ENCODE measurements at regions not wholly inside any gene's neighbourhood (a gene's known extent, or its start where the extent isn't known, plus 50 kb on each side); places are given as distances from the start of the nearest gene placed in this dataset.
"Not testable (repeated sequence)": the region's sequence is repeated elsewhere in the genome, so short reads cannot be mapped to it uniquely, and the experiment has no call there.

GRCh38 chrX:138890491-138890890, 179.0 kb upstream of the FGF13 start:
- peaks cover 27% of the 10 kb centered on the region for H3K9me3 Mint-ChIP-seq
- no peaks in the 10 kb centered on the region for H3K4me1 Mint-ChIP-seq
- DNase-seq, result no peak
- H3K4me3 Mint-ChIP-seq, result no peak overlapping the region
- no peak overlapping the region for H3K27ac Mint-ChIP-seq
- peaks cover 2% of the 10 kb centered on the region for H3K27me3 Mint-ChIP-seq (ENCODE audit: low read depth, poor library complexity)
- no peaks in the 10 kb centered on the region for H3K36me3 Mint-ChIP-seq (ENCODE audit: low read depth)
- no peak for TF ChIP-seq CTCF (IDR thresholded peaks at IDR 0.05)

DNA sequence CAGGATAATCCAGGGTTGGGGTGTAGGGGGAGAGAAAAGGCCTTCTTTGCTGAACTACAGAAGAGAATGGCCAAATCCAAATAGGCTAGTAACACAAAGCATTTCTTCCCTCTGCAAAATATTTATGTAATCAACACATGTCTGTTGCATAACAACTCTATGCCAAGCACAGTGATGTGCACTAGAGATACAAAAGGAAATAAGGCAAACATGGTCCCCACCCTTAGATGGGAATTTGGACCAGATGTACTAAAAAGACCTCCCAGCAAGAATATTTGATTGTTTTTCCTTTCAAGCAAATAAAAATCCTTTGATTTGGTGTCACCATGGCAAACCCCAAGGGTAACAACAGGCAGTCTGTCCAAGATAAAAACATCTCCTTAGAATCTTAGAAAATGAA, 177.6 kb upstream of the FGF13 start:
- H3K36me3 Mint-ChIP-seq (ENCODE audit: low read depth), result no peaks in the 10 kb centered on the region
- no peaks in the 10 kb centered on the region for H3K4me1 Mint-ChIP-seq
- no peak for TF ChIP-seq CTCF (IDR thresholded peaks at IDR 0.05)
- no peak overlapping the region for H3K4me3 Mint-ChIP-seq
- peaks cover 5% of the 10 kb centered on the region for H3K27me3 Mint-ChIP-seq (ENCODE audit: low read depth, poor library complexity)
- DNase-seq, result no peak
- H3K27ac Mint-ChIP-seq, result no peak overlapping the region
- H3K9me3 Mint-ChIP-seq, result peaks cover 27% of the 10 kb centered on the region

- no peak for TF ChIP-seq CTCF (IDR thresholded peaks at IDR 0.05)
- Mint-ChIP-seq H3K9me3 (peaks cover 34% of the 10 kb centered on the region), H3K4me1 (no peaks in the 10 kb centered on the region), H3K27ac (no peak overlapping the region), H3K36me3 (ENCODE audit: low read depth) (no peaks in the 10 kb centered on the region), H3K4me3 (no peak overlapping the region), H3K27me3 (ENCODE audit: low read depth, poor library complexity) (peaks cover 5% of the 10 kb centered on the region)
- no peak for DNase-seq
Observed at GRCh38 chrX:138886769-138887168, 175.3 kb upstream of the FGF13 start.

- H3K27me3 Mint-ChIP-seq (ENCODE audit: low read depth, poor library complexity), result peaks cover 5% of the 10 kb centered on the region
- H3K9me3 Mint-ChIP-seq, result peaks cover 43% of the 10 kb centered on the region
- H3K27ac Mint-ChIP-seq, result no peak overlapping the region
- H3K4me3 Mint-ChIP-seq, result no peak overlapping the region
- no peak for DNase-seq
- TF ChIP-seq CTCF (IDR thresholded peaks at IDR 0.05), result no peak
- no peaks in the 10 kb centered on the region for H3K36me3 Mint-ChIP-seq (ENCODE audit: low read depth)
- no peaks in the 10 kb centered on the region for H3K4me1 Mint-ChIP-seq
Observed at GRCh38 chrX:138885886-138886285, 174.4 kb upstream of the FGF13 start.

DNA sequence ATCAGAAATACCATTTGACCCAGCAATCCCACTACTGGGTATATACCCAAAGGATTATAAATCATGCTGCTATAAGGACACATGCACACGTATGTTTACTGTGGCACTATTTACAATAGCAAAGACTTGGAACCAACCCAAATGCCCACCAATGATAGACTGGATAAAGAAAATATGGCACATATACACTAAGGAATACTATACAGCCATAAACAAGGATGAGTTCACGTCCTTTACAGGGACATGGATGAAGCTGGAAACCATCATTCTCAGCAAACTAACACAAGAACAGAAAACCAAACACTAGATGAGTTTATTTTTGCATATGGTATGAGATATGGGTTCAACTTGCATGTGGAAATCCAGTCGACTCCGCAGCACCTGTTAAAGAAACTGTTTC, 168.8 kb upstream of the FGF13 start:
- not testable (repeated sequence) for H3K4me1 Mint-ChIP-seq; DNase-seq; H3K27ac Mint-ChIP-seq; H3K27me3 Mint-ChIP-seq (ENCODE audit: low read depth, poor library complexity); H3K4me3 Mint-ChIP-seq; H3K36me3 Mint-ChIP-seq (ENCODE audit: low read depth)
- peaks cover 55% of the 10 kb centered on the region for H3K9me3 Mint-ChIP-seq

- Mint-ChIP-seq H3K4me3 (no peak overlapping the region), H3K9me3 (peaks cover 58% of the 10 kb centered on the region), H3K36me3 (ENCODE audit: low read depth) (no peaks in the 10 kb centered on the region), H3K27ac (no peak overlapping the region), H3K27me3 (ENCODE audit: low read depth, poor library complexity) (no peaks in the 10 kb centered on the region), H3K4me1 (no peaks in the 10 kb centered on the region)
- no peak for DNase-seq
- TF ChIP-seq CTCF (IDR thresholded peaks at IDR 0.05), result no peak
Observed at GRCh38 chrX:138877746-138878145, 166.2 kb upstream of the FGF13 start.
